ENCODE measurements at regions not wholly inside any gene's neighbourhood (a gene's known extent, or its start where the extent isn't known, plus 50 kb on each side); places are given as distances from the start of the nearest gene placed in this dataset.

GRCh38 chr9:131801810-131802209 lies 61.9 kb upstream of the RAPGEF1 start:
- TF ChIP-seq, protein P1, sequence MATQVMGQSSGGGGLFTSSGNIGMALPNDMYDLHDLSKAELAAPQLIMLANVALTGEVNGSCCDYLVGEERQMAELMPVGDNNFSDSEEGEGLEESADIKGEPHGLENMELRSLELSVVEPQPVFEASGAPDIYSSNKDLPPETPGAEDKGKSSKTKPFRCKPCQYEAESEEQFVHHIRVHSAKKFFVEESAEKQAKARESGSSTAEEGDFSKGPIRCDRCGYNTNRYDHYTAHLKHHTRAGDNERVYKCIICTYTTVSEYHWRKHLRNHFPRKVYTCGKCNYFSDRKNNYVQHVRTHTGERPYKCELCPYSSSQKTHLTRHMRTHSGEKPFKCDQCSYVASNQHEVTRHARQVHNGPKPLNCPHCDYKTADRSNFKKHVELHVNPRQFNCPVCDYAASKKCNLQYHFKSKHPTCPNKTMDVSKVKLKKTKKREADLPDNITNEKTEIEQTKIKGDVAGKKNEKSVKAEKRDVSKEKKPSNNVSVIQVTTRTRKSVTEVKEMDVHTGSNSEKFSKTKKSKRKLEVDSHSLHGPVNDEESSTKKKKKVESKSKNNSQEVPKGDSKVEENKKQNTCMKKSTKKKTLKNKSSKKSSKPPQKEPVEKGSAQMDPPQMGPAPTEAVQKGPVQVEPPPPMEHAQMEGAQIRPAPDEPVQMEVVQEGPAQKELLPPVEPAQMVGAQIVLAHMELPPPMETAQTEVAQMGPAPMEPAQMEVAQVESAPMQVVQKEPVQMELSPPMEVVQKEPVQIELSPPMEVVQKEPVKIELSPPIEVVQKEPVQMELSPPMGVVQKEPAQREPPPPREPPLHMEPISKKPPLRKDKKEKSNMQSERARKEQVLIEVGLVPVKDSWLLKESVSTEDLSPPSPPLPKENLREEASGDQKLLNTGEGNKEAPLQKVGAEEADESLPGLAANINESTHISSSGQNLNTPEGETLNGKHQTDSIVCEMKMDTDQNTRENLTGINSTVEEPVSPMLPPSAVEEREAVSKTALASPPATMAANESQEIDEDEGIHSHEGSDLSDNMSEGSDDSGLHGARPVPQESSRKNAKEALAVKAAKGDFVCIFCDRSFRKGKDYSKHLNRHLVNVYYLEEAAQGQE (IDR thresholded peaks at IDR 0.05; ENCODE audit: borderline replicate concordance), result no peak
- TF ChIP-seq, protein P2, sequence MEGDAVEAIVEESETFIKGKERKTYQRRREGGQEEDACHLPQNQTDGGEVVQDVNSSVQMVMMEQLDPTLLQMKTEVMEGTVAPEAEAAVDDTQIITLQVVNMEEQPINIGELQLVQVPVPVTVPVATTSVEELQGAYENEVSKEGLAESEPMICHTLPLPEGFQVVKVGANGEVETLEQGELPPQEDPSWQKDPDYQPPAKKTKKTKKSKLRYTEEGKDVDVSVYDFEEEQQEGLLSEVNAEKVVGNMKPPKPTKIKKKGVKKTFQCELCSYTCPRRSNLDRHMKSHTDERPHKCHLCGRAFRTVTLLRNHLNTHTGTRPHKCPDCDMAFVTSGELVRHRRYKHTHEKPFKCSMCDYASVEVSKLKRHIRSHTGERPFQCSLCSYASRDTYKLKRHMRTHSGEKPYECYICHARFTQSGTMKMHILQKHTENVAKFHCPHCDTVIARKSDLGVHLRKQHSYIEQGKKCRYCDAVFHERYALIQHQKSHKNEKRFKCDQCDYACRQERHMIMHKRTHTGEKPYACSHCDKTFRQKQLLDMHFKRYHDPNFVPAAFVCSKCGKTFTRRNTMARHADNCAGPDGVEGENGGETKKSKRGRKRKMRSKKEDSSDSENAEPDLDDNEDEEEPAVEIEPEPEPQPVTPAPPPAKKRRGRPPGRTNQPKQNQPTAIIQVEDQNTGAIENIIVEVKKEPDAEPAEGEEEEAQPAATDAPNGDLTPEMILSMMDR (IDR thresholded peaks at IDR 0.05; ENCODE audit: poor library complexity, severe bottlenecking), result peak; percentile 21
- TF ChIP-seq EZH2 (IDR thresholded peaks at IDR 0.05; ENCODE audit: borderline replicate concordance, insufficient read depth, low read length, poor library complexity, severe bottlenecking), result no peak
- TF ChIP-seq EP300 (conservative IDR thresholded peaks at IDR 0.05; ENCODE audit: poor library complexity, severe bottlenecking), result no peak
- no peak for TF ChIP-seq RAD21 (conservative IDR thresholded peaks at IDR 0.05)

All from neural cell (in vitro differentiated cells).